K562 (cell line): ENCODE measurements at regions not wholly inside any gene's neighbourhood (a gene's known extent, or its start where the extent isn't known, plus 50 kb on each side); places are given as distances from the start of the nearest gene placed in this dataset.

Source experiments
- ATAC-seq: fragments of 200-7000 bp; cut with Tn5 transposase; 3 replicates; pipeline ENCODE4 v1.9.1; 2020; ENCODE audit warnings: moderate library complexity
- BruUV-seq: library from RNA; stranded (reverse); fragments of 400-500 nt; replicated peaks from 2 replicates; lab custom pipeline; 2021; lab: Mats Ljungman, UMichigan
- CTCF ChIA-PET: fragments of 300-600 bp; formaldehyde crosslinking; extraction: SDS; loops from one replicate; lab custom pipeline; 2021; ENCODE audit warnings: low intra/inter-chr PET ratio; lab: Yijun Ruan, JAX
- POLR2A ChIA-PET: fragments of 300-600, 350-650 bp; sonication (Branson Sonifier 250); formaldehyde crosslinking; extraction: SDS; loops from one replicate; lab custom pipeline; 2021; ENCODE audit warnings: antibody characterized with exemption, inconsistent platforms; lab: Yijun Ruan, JAX
- DNase-seq, 4 experiments: peaks; one replicate each; pipeline versions ENCODE4 v3.0.0 to v3.0.0-alpha.2; 2011 to 2018; ENCODE audit warnings: low spot score in 3 of 4, mixed read lengths in 3 of 4; ENCODE audit errors: extremely low read depth in 1 of 4
- FAIRE-seq: peaks from 2 replicates; lab custom pipeline; 2011; peaks lifted over from hg19 to GRCh38; lab: Jason Lieb, UNC
- H2AFZ ChIP-seq: 2 replicates; pipeline ENCODE4 v1.6.0; 2011; ENCODE audit warnings: low read depth, low read length, control low read depth, inconsistent platforms
- H3K27ac ChIP-seq: fragments of 200-600 bp; 3 replicates; pipeline ENCODE4 v1.8.0; 2011; ENCODE audit warnings: low read depth, mild to moderate bottlenecking, control low read depth, inconsistent platforms, low read length, moderate library complexity, mixed read lengths; ENCODE audit errors: extremely low read depth
- H3K27me3 ChIP-seq, 2 experiments: fragments of 300-600 bp in 1 of 2; 2 replicates in 1 of 2; 3 replicates in 1 of 2; pipeline versions ENCODE4 v1.6.0 to v1.8.0; 2011; ENCODE audit warnings: inconsistent platforms in 2 of 2, low read length in 2 of 2, mild to moderate bottlenecking in 1 of 2, mixed read lengths in 1 of 2, moderate library complexity in 1 of 2; ENCODE audit not compliant: control insufficient read depth in 2 of 2, insufficient read depth in 2 of 2
- H3K36me3 ChIP-seq: fragments of 300-600 bp; 3 replicates; pipeline ENCODE4 v1.8.0; 2011; ENCODE audit warnings: mild to moderate bottlenecking, low read length, inconsistent platforms; ENCODE audit not compliant: control insufficient read depth, insufficient read depth
- H3K4me1 ChIP-seq, 2 experiments: fragments of 200-600 bp in 1 of 2; replicated peaks in 1 of 2; 2 replicates in 1 of 2; 3 replicates in 1 of 2; pipeline versions ENCODE4 v1.5.1 to v1.8.0; 2011; ENCODE audit warnings: inconsistent platforms in 2 of 2, low read length in 2 of 2, mild to moderate bottlenecking in 1 of 2, mixed read lengths in 1 of 2, moderate library complexity in 1 of 2; ENCODE audit not compliant: control insufficient read depth in 2 of 2, insufficient read depth in 2 of 2
- H3K4me2 ChIP-seq: 2 replicates; pipeline ENCODE4 v1.6.1; 2011; ENCODE audit warnings: low read length, control low read depth, inconsistent platforms, mixed read lengths; ENCODE audit not compliant: insufficient read depth
- H3K4me3 ChIP-seq: fragments of 200-600 bp; sonication (generic), shearing (Covaris generic); 2 replicates; pipeline ENCODE4 v1.5.1; 2016; ENCODE audit warnings: control low read depth, inconsistent platforms
- H3K79me2 ChIP-seq: fragments of 200-600 bp; 3 replicates; pipeline ENCODE4 v1.8.0; 2011; ENCODE audit warnings: low read length, inconsistent platforms; ENCODE audit not compliant: control insufficient read depth, insufficient read depth
- H3K9ac ChIP-seq, 2 experiments: 2 replicates each; pipeline versions ENCODE4 v1.6.0 to v1.6.1; 2011; ENCODE audit warnings: low read depth in 2 of 2, low read length in 2 of 2, control low read depth in 1 of 2, inconsistent platforms in 1 of 2, mild to moderate bottlenecking in 1 of 2, mixed read lengths in 1 of 2; ENCODE audit not compliant: insufficient read depth in 1 of 2
- H3K9me1 ChIP-seq: one replicate; pipeline ENCODE4 v1.6.0; 2011; ENCODE audit warnings: inconsistent platforms, mild to moderate bottlenecking, low read length, moderate library complexity; ENCODE audit not compliant: control insufficient read depth, insufficient read depth
- H3K9me3 ChIP-seq: replicated peaks from 2 replicates; pipeline ENCODE4 v1.5.1; 2011; ENCODE audit warnings: low read depth, low read length, inconsistent platforms; ENCODE audit not compliant: control insufficient read depth, insufficient read depth
- H4K20me1 ChIP-seq: replicated peaks from 2 replicates; pipeline ENCODE4 v1.6.1; 2011; ENCODE audit warnings: low read length, inconsistent platforms, mixed read lengths; ENCODE audit not compliant: control insufficient read depth, insufficient read depth
- BRF2 ChIP-seq: IDR thresholded peaks from 3 replicates; pipeline ENCODE4 v1.6.1; 2011; ENCODE audit warnings: borderline replicate concordance, mild to moderate bottlenecking; ENCODE audit not compliant: insufficient read length, insufficient read depth
- CBX8 ChIP-seq: fragments of 200-600 bp; sonication (generic); IDR thresholded peaks from 2 replicates; pipeline ENCODE4 v1.6.1; 2012; ENCODE audit warnings: borderline replicate concordance, mixed run types, low read depth, mild to moderate bottlenecking, moderate library complexity, mixed read lengths, low read length, control low read depth, inconsistent platforms; ENCODE audit not compliant: poor library complexity, severe bottlenecking; ENCODE audit errors: extremely low read depth
- EHMT2 ChIP-seq: fragments of 450-650 bp; IDR thresholded peaks from 2 replicates; pipeline ENCODE4 v1.6.1; 2018; ENCODE audit warnings: antibody characterized with exemption
- NR1H2 ChIP-seq: sonication (generic); formaldehyde crosslinking; IDR thresholded peaks from 2 replicates; pipeline ENCODE4 v1.4.0; 2020; ENCODE audit warnings: mild to moderate bottlenecking, missing genetic modification reagents
- SNAPC5 ChIP-seq: fragments of 250-450 bp; sonication (Bioruptor Pico); IDR thresholded peaks from 2 replicates; pipeline ENCODE4 v1.8.0; 2021; ENCODE audit warnings: moderate library complexity, mild to moderate bottlenecking, inconsistent platforms
- STAT5A ChIP-seq: IDR thresholded peaks from 2 replicates; pipeline ENCODE4 v1.6.1; 2012; ENCODE audit warnings: low read length, inconsistent platforms, borderline replicate concordance
- ZBTB40 ChIP-seq, 2 experiments: fragments of 450-650 bp in 1 of 2; sonication (generic) in 1 of 2; formaldehyde crosslinking in 1 of 2; IDR thresholded peaks; 2 replicates each; pipeline versions ENCODE4 v1.7.1 to v1.9.0; 2016 to 2022; ENCODE audit warnings: inconsistent platforms in 1 of 2, mild to moderate bottlenecking in 1 of 2, missing genetic modification reagents in 1 of 2
- ZNF282 ChIP-seq: sonication (generic); formaldehyde crosslinking; IDR thresholded peaks from 2 replicates; pipeline ENCODE4 v1.8.1; 2023; ENCODE audit warnings: missing genetic modification reagents
- ZNF316 ChIP-seq: fragments of 450-650 bp; IDR thresholded peaks from 2 replicates; pipeline ENCODE4 v1.6.1; 2016
- WGBS: fragments of 100-300 bp; shearing (Covaris generic); methylation state at CpG from one replicate; pipeline ENCODE4 v1.1.6; 2016; ENCODE audit warnings: low coverage, mixed read lengths; ENCODE audit not compliant: insufficient coverage; ENCODE audit errors: missing lambda C conversion rate; 5-methylcytosine and 5-hydroxymethylcytosine counted together
- in situ Hi-C: fragments of 300-500 bp; cut with MboI; formaldehyde crosslinking; loops from 4 replicates; pipeline ENCODE4 v1.15.0; 2018; ENCODE audit warnings: inconsistent platforms, mixed read lengths
- intact Hi-C: fragments of 100-400 bp; cut with micrococcal nuclease; formaldehyde crosslinking; loops from 2 replicates; pipeline ENCODE4 v1.14.2; 2022

GRCh38 chr5:104513121-104513602, 950.6 kb upstream of the NUDT12 start:
- CTCF ChIA-PET = no interaction called here
- no peak overlapping the region for H3K9ac ChIP-seq
- H3K27me3 ChIP-seq = no peaks in the 10 kb centered on the region
- H3K9me1 ChIP-seq = no peaks in the 10 kb centered on the region
- POLR2A ChIA-PET = no interaction called here
- H4K20me1 ChIP-seq = no peaks in the 10 kb centered on the region
- H3K4me1 ChIP-seq = no peaks in the 10 kb centered on the region
- FAIRE-seq (no peak), DNase-seq (no peak), ATAC-seq (no peak)
- WGBS = 0% methylated on average over 3 of the region's 3 CpGs
- H3K36me3 ChIP-seq = no peaks in the 10 kb centered on the region
- no peak overlapping the region for H3K4me2 ChIP-seq
- intact Hi-C loops = no loop called here
- no peak overlapping the region for H3K4me3 ChIP-seq
- H3K79me2 ChIP-seq = no peaks in the 10 kb centered on the region
- no peak overlapping the region for H2AFZ ChIP-seq
- in situ Hi-C loops = no loop called here
- no TSS peak for BruUV-seq
- H3K9me3 ChIP-seq = 0 out of 2 replicates have a peak, but pooled peaks cover 1% of the 10 kb centered on the region
- TF ChIP-seq ZNF282 (CRISPR knock-in tag) = no peak
- no peak for TF ChIP-seq ZNF316
- no peak for TF ChIP-seq ZBTB40 (IDR thresholded peaks at IDR 0.05)
- no peak for TF ChIP-seq ZBTB40 (CRISPR knock-in tag; IDR thresholded peaks at IDR 0.05)
- no peak for TF ChIP-seq BRF2
- no peak for TF ChIP-seq NR1H2
- no peak for TF ChIP-seq CBX8
- no peak for TF ChIP-seq EHMT2
- no peak for TF ChIP-seq STAT5A
- TF ChIP-seq SNAPC5 (CRISPR knock-in tag) = no peak
- no peak overlapping the region for H3K27ac ChIP-seq
